ENCODE measurements at regions not wholly inside any gene's neighbourhood (a gene's known extent, or its start where the extent isn't known, plus 50 kb on each side); places are given as distances from the start of the nearest gene placed in this dataset.

- Mint-ChIP-seq H3K4me3 (no peak overlapping the region), H3K27me3 (ENCODE audit: insufficient read depth) (peaks cover 5% of the 10 kb centered on the region), H3K27ac (no peak overlapping the region), H3K9me3 (no peaks in the 10 kb centered on the region), H3K4me1 (ENCODE audit: low read depth) (no peaks in the 10 kb centered on the region), H3K36me3 (ENCODE audit: low read depth) (no peaks in the 10 kb centered on the region)
- DNase-seq (ENCODE audit: low spot score), result no peak
- intact Hi-C loops (cut with micrococcal nuclease), result no loop called here
Observed at GRCh38 chr10:118508355-118508754, 87.1 kb downstream of the PRLHR start.

- H3K27ac Mint-ChIP-seq, result no peak overlapping the region
Observed at GRCh38 chr10:118506671-118507590, 88.5 kb downstream of the PRLHR start.

DNA sequence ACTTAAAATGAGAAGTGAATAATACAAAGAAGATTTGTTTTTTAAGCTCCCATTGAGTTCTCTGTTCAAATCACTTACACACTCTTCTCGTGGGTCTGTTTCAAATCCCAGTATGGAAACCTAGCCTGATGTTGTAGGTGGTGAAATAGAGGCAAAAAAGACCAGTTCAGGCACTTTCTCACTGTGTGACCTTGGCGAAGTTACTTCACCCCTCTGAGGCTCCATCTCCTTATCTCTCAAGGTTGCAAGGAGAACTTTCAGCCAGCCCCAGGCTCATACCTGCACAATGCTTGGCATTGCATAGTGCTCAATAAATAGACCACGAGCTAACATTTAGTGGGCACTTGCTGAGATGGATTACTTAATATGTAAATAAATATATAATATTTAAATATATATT is 90.1 kb downstream of the PRLHR start:
- intact Hi-C loops (cut with micrococcal nuclease), result no loop called here
- H3K9me3 Mint-ChIP-seq, result no peaks in the 10 kb centered on the region
- H3K27ac Mint-ChIP-seq, result no peak overlapping the region
- no peak for DNase-seq (ENCODE audit: low spot score)
- no peaks in the 10 kb centered on the region for H3K36me3 Mint-ChIP-seq (ENCODE audit: low read depth)
- H3K27me3 Mint-ChIP-seq (ENCODE audit: insufficient read depth), result peaks cover 5% of the 10 kb centered on the region
- H3K4me3 Mint-ChIP-seq, result no peak overlapping the region
- no peaks in the 10 kb centered on the region for H3K4me1 Mint-ChIP-seq (ENCODE audit: low read depth)

More at GRCh38 chr10:118506671-118507590, 88.5 kb downstream of the PRLHR start:
- Mint-ChIP-seq H3K4me1 (ENCODE audit: low read depth) (no peaks in the 10 kb centered on the region), H3K27me3 (ENCODE audit: insufficient read depth) (peaks cover 5% of the 10 kb centered on the region), H3K9me3 (no peaks in the 10 kb centered on the region), H3K4me3 (no peak overlapping the region), H3K36me3 (ENCODE audit: low read depth) (no peaks in the 10 kb centered on the region)
- intact Hi-C loops (cut with micrococcal nuclease), result no loop called here
- DNase-seq (ENCODE audit: low spot score), result no peak

- no peak for DNase-seq (ENCODE audit: low spot score)
- H3K27me3 Mint-ChIP-seq (ENCODE audit: insufficient read depth), result peaks cover 5% of the 10 kb centered on the region
- H3K36me3 Mint-ChIP-seq (ENCODE audit: low read depth), result no peaks in the 10 kb centered on the region
- intact Hi-C loops (cut with micrococcal nuclease), result no loop called here
- no peak overlapping the region for H3K27ac Mint-ChIP-seq
- no peaks in the 10 kb centered on the region for H3K9me3 Mint-ChIP-seq
- H3K4me1 Mint-ChIP-seq (ENCODE audit: low read depth), result no peaks in the 10 kb centered on the region
- H3K4me3 Mint-ChIP-seq, result no peak overlapping the region
Observed at GRCh38 chr10:118504467-118505205, 90.8 kb downstream of the PRLHR start.

DNA sequence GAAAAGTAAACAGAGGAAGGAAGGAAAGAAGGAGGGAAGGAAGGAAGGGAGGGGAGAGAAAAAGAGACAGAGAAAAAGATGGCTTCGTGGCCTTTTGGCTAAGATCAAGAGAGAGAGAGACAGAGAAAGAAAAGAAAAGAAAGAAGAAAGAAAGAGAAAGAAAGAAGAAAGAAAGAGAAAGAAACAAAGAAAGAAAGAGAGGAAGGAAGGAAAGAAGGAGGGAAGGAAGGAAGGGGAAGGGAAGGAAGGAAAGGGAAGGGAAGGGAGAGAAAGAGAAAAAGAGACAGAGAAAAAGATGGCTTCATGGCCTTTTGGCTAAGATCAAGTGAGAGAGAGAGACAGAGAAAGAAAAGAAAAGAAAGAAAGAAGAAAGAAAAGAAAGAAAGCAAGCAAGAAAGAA is 91.4 kb downstream of the PRLHR start:
- Mint-ChIP-seq H3K9me3 (no peaks in the 10 kb centered on the region), H3K27ac (no peak overlapping the region), H3K4me3 (no peak overlapping the region), H3K27me3 (ENCODE audit: insufficient read depth) (peaks cover 5% of the 10 kb centered on the region), H3K36me3 (ENCODE audit: low read depth) (no peaks in the 10 kb centered on the region), H3K4me1 (ENCODE audit: low read depth) (no peaks in the 10 kb centered on the region)
- intact Hi-C loops (cut with micrococcal nuclease), result no loop called here
- DNase-seq (ENCODE audit: low spot score), result no peak

- Mint-ChIP-seq H3K4me1 (ENCODE audit: low read depth) (no peaks in the 10 kb centered on the region), H3K27ac (no peak overlapping the region), H3K36me3 (ENCODE audit: low read depth) (no peaks in the 10 kb centered on the region), H3K27me3 (ENCODE audit: insufficient read depth) (peaks cover 3% of the 10 kb centered on the region), H3K9me3 (no peaks in the 10 kb centered on the region), H3K4me3 (no peak overlapping the region)
- intact Hi-C loops (cut with micrococcal nuclease), result no loop called here
- DNase-seq (ENCODE audit: low spot score), result no peak
Observed at GRCh38 chr10:118503192-118503591, 92.3 kb downstream of the PRLHR start.

DNA sequence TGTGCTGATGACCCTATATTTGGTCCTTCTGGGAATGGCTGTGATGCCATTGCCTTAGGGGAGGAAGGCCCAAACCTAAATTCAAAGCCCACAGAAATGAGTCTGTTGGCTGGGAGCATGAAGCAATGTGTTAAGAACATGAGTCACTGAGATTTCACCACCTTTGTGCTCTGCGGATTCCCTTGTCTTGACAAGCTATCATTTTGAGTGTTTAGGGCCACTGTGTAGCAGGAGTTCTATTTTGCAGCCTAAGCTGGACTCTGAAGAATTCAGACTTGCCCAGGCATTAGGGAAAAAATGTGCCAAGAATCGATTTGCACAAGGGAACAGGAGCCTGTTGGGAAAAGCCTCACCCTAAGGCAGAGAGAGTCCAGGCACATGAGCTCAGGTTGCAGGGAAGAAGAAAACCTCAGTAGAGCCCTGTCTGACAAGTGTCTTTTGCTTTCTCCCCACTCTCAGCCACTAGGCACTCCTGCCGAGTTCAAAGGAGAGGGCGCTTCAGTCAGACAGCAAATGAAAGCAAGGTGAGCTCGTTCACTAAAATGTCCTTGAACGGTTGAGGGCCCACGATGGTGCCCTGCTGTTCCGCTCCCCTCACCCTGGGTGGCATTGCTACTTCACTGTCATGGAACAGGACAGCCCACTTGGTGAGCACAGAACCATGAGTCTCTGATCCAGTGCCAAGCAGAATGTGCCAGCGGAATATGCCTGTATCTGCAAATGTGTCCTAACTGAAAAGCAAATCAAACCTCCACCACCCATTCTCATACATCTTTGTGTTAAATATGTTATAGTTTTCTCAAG is 93.6 kb downstream of the PRLHR start:
- Mint-ChIP-seq H3K4me3 (no peak overlapping the region), H3K4me1 (ENCODE audit: low read depth) (no peaks in the 10 kb centered on the region), H3K27ac (no peak overlapping the region), H3K9me3 (no peaks in the 10 kb centered on the region), H3K36me3 (ENCODE audit: low read depth) (no peaks in the 10 kb centered on the region), H3K27me3 (ENCODE audit: insufficient read depth) (peaks cover 1% of the 10 kb centered on the region)
- intact Hi-C loops (cut with micrococcal nuclease), result no loop called here
- no peak for DNase-seq (ENCODE audit: low spot score)

- no peaks in the 10 kb centered on the region for H3K9me3 Mint-ChIP-seq
- no peaks in the 10 kb centered on the region for H3K36me3 Mint-ChIP-seq (ENCODE audit: low read depth)
- no peaks in the 10 kb centered on the region for H3K4me1 Mint-ChIP-seq (ENCODE audit: low read depth)
- peaks cover 2% of the 10 kb centered on the region for H3K27me3 Mint-ChIP-seq (ENCODE audit: insufficient read depth)
- no peak overlapping the region for H3K27ac Mint-ChIP-seq
- intact Hi-C loops (cut with micrococcal nuclease), result no loop called here
- H3K4me3 Mint-ChIP-seq, result no peak overlapping the region
- DNase-seq (ENCODE audit: low spot score), result no peak
Observed at GRCh38 chr10:118501171-118501570, 94.3 kb downstream of the PRLHR start.

- peaks cover 3% of the 10 kb centered on the region for H3K27me3 Mint-ChIP-seq (ENCODE audit: insufficient read depth)
- no peaks in the 10 kb centered on the region for H3K4me1 Mint-ChIP-seq (ENCODE audit: low read depth)
- intact Hi-C loops (cut with micrococcal nuclease), result no loop called here
- DNase-seq (ENCODE audit: low spot score), result no peak
- no peaks in the 10 kb centered on the region for H3K36me3 Mint-ChIP-seq (ENCODE audit: low read depth)
- H3K4me3 Mint-ChIP-seq, result no peak overlapping the region
- no peak overlapping the region for H3K27ac Mint-ChIP-seq
- H3K9me3 Mint-ChIP-seq, result no peaks in the 10 kb centered on the region
Observed at GRCh38 chr10:118500477-118501104, 94.9 kb downstream of the PRLHR start.

- H3K4me3 Mint-ChIP-seq, result no peak overlapping the region
- no peaks in the 10 kb centered on the region for H3K4me1 Mint-ChIP-seq (ENCODE audit: low read depth)
- H3K27me3 Mint-ChIP-seq (ENCODE audit: insufficient read depth), result peaks cover 1% of the 10 kb centered on the region
- intact Hi-C loops (cut with micrococcal nuclease), result no loop called here
- no peaks in the 10 kb centered on the region for H3K36me3 Mint-ChIP-seq (ENCODE audit: low read depth)
- no peak overlapping the region for H3K27ac Mint-ChIP-seq
- no peak for DNase-seq (ENCODE audit: low spot score)
- no peaks in the 10 kb centered on the region for H3K9me3 Mint-ChIP-seq
Observed at GRCh38 chr10:118499186-118499585, 96.3 kb downstream of the PRLHR start.

GRCh38 chr10:118498623-118499022 is 96.8 kb downstream of the PRLHR start:
- intact Hi-C loops (cut with micrococcal nuclease), result no loop called here
- H3K4me3 Mint-ChIP-seq, result no peak overlapping the region
- H3K27me3 Mint-ChIP-seq (ENCODE audit: insufficient read depth), result peaks cover 1% of the 10 kb centered on the region
- no peaks in the 10 kb centered on the region for H3K4me1 Mint-ChIP-seq (ENCODE audit: low read depth)
- no peak for DNase-seq (ENCODE audit: low spot score)
- H3K27ac Mint-ChIP-seq, result no peak overlapping the region
- H3K36me3 Mint-ChIP-seq (ENCODE audit: low read depth), result no peaks in the 10 kb centered on the region
- H3K9me3 Mint-ChIP-seq, result no peaks in the 10 kb centered on the region

DNA sequence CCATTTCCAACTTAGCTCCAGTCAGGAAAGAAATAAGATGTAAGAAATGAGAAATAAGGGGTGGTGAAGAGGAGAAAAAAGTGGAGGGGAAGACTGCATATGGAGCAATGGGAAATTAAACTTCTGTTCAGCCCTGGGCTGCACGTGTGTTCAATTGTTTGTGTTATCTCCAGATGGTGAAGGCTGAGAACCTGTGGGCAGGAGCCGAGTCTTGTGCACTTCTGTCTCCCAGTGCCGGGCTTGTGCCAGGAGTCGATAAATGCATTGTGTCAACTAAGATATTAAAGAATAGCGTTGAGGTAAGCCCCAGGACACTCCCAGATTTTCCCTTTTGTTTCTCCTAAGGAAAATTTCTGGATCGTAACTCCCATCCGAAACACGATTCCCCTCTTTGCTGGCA is 98.2 kb downstream of the PRLHR start:
- Mint-ChIP-seq H3K27me3 (ENCODE audit: insufficient read depth) (peaks cover 1% of the 10 kb centered on the region), H3K36me3 (ENCODE audit: low read depth) (no peaks in the 10 kb centered on the region), H3K9me3 (no peaks in the 10 kb centered on the region), H3K4me1 (ENCODE audit: low read depth) (no peaks in the 10 kb centered on the region), H3K4me3 (no peak overlapping the region), H3K27ac (no peak overlapping the region)
- DNase-seq (ENCODE audit: low spot score), result no peak
- intact Hi-C loops (cut with micrococcal nuclease), result no loop called here

Data from activated T-helper 1 cell treated with anti-CD3 and anti-CD28 coated beads, Interleukin-12 subunit alpha, Interleukin-12 subunit beta, Interleukin-2, Interleukin-4 antibody, amounts not matched to agents 30 ng/mL and 10 ng/mL and 1 ng/mL, durations not matched to agents 14 hours and 24 hours and 36 hours (primary cell).